ENCODE measurements at regions not wholly inside any gene's neighbourhood (a gene's known extent, or its start where the extent isn't known, plus 50 kb on each side); places are given as distances from the start of the nearest gene placed in this dataset.

- no peak for ATAC-seq
- no peak for DNase-seq
These were observed 94.6 kb downstream of the ZPLD1 start for GRCh38 chr3:102529452-102529851.

DNA sequence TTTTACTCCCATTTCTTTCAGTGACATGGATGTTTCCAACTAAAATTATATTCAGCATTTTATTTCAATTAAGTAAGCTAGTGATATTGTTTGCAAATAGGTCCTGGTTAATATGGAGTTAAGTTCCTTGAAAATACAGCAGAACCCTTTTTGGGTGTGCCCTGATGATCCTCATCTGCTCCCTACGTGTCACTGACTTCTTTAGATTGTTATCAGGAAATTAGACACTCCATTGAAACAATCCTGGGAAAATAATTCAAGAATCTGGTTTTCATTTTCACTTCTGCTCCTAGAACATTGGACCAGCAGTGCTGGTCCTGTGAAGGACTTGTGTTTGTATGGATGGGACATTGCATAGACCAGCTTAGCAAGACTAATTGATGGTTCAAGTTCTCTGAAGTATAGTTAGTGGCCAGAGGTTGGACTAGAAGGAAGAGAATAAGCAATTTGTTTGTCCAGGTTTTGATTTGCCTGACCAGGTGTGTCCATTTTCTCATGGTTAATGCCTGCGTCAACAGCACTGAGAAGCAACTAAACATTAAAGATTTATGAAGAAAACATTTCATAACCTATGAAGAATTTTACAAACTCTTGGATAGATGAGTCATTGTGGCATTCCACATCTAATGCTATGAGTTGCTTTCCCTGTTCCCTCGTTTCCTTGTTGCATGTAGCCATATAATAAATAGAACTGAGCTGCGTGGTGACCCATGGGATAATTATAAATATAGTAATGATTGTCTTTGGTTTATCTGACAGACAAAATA, 95.8 kb downstream of the ZPLD1 start:
- no peak for ATAC-seq
- no peak for DNase-seq

DNA sequence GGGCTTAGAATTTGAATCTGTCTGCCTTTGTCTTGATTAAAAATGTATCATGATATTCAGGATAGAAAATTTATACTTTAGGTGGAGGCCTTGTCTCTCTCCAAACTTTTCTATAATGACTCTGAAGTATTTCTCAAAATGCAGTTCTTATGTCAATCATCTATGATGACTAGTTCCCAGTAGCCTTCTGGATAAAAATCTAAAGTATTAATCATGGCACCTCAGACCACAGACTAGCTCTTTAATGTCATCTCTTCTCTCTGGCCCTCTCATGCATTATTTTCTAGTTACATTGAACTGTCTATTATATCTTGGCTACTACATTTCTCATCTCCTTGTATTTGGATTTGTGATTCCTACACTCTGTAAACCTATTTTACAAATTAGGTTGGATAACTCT, 96.9 kb downstream of the ZPLD1 start:
- DNase-seq (no peak), ATAC-seq (no peak)

- ATAC-seq (peak; percentile 40), DNase-seq (no peak)
These were observed 98.1 kb downstream of the ZPLD1 start for GRCh38 chr3:102532901-102533300.

DNA sequence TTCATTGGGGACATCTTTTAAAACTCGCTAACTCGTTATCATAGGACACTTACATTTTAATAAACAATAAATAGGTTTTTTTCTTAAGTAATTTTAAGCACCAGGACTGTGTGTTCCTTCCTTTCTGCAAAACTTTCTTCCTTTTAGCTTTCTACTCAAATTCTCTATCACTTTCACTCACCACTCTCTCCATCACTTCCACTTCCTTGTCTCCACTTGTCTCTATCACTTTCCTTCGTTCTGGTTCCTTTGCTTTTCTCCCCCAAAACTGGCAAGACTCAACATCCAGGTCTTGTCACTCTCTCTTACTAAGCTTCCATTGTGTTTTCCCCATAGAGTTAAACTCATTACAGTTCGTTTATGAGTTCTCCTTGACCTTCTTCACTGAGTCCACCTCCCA, 99.0 kb downstream of the ZPLD1 start:
- no peak for DNase-seq
- ATAC-seq, result no peak

DNA sequence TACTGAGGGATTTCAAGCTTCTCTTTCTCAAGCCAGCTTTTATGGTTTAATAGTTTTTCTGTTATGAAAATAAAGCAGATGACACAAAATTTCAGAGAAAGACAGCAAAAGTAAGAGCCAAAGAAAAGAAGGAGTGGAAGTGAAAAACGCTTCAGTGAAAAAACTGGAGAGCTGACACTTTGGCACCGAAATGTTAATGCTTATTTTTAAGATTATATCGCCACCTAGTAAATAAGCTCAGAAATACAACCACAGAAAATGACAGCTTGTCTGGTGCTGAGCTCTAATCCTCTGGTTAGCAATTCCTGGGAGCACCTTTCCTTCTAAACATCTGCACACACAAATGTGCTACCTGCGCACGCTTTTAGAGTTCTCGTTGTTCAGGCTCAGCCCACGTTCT, 101.6 kb downstream of the ZPLD1 start:
- DNase-seq (no peak), ATAC-seq (no peak)

DNA sequence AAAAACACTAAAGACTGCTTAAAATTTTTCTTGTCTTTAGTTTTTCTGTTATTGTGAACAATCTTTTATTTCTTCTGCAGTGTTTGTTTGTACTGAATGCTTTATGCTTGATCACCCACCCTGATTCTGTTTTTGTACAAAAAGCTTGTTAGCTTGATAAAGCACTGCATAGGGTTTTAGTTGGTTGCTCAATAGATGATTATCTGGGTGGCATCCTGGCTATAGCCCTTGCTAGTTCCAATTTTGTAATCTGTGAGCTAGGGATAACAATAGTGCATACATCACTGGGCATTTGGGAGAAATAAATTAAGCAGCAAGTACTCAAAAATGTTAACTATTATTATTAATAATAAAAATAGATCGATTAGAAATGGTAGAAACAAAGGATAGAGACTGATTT, 102.3 kb downstream of the ZPLD1 start:
- ATAC-seq, result no peak
- DNase-seq, result no peak

DNA sequence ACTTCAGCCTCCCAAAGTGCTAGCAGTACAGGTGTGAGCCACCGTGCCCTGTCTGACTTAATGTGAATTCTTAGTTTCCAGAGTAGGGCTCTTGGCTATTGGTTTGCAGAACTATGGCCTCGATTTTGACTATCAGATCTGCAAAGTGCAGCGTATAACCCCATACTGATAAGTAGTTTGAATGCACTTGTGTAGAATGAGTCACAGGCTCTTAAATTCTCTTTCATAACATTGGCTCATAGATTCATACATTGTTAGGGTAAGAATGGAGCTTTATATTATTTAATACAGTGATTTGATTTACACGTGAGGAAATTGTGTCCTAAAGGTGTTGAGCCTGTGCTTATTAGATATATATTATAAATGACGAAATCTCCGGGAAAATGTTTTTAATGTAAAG, 109.9 kb downstream of the ZPLD1 start:
- DNase-seq, result no peak
- no peak for ATAC-seq

GRCh38 chr3:102545276-102545675, 110.5 kb downstream of the ZPLD1 start:
- ATAC-seq (no peak), DNase-seq (no peak)

DNA sequence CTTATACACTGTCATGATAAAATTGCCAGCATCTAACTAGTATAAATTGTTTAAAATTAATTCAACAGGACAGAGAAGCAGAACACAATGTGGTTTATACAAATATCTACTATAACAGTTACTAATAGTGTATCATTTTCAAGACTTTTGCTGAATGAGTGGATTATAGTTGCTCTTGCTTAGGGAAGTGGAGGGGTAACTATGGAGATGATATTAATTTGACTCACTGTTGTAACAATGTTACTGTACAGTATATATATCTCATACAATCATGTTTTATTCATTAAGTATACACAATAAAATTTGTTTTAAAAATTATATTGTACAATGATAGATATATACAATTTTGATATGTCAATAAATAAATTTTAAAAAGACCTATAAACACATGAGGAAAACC, 119.1 kb downstream of the ZPLD1 start:
- DNase-seq (no peak), ATAC-seq (no peak)

- DNase-seq, result no peak
- ATAC-seq, result no peak
These were observed 135.7 kb downstream of the ZPLD1 start for GRCh38 chr3:102570511-102570910.

- DNase-seq (no peak), ATAC-seq (no peak)
These were observed 136.2 kb downstream of the ZPLD1 start for GRCh38 chr3:102571006-102571405.

- DNase-seq, result no peak
These were observed 137.0 kb downstream of the ZPLD1 start for GRCh38 chr3:102571720-102572384.

GRCh38 chr3:102573483-102574028, 138.7 kb downstream of the ZPLD1 start:
- no peak for ATAC-seq

More at GRCh38 chr3:102571720-102572384, 137.0 kb downstream of the ZPLD1 start:
- no peak for ATAC-seq

DNA sequence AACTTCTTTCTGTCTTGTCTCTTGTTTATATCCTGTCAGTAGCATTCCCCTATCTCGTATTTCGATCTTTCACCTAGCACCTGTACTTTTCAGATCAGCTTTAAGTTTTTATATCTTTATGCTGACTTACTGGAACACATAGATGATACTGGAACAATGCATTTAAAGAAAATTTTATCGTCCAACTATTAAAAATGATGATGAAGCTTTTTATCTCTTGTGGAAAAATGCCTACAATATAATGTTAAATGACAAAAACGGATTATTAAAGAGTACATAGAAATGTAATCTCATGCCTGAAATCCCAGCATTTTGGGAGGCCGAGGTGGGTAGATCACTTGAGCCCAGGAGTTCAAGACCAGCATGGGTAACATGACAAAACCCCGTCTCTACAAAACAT, 139.5 kb downstream of the ZPLD1 start:
- no peak for DNase-seq
- no peak for ATAC-seq

More at GRCh38 chr3:102573483-102574028, 138.7 kb downstream of the ZPLD1 start:
- DNase-seq, result no peak

- ATAC-seq (no peak), DNase-seq (no peak)
These were observed 141.8 kb downstream of the ZPLD1 start for GRCh38 chr3:102576651-102577050.

DNA sequence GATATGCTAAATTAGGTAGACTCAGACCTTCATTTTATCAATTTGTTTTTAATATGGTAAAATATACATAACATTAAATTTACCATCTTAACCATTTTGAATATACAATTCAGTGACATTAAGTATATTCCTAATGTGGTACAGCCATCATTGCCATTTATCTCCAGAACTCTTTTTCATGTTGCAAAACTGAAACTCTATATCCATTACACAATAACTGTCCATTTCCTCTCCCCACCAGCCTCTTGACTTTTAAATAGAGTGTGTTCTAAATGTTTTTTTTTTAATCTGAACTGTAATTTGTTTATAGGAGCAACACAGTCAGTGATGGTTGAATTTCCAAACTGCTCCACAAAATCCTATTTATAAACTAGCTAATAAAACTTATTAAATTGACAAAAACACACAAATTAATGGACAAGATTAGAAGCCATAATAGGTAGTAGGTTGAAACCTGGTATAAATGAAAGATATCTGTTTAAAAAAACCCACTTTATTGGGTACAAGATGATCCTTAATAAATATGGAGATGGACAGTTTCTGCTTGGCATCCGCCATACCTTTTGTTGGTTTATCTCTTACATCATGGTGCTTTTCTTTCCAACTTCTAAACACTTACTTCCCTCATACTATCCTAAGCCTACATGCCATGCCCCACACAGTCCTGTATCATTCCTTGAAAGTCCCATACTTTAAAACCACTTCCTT, 142.4 kb downstream of the ZPLD1 start:
- DNase-seq (no peak), ATAC-seq (no peak)

DNA sequence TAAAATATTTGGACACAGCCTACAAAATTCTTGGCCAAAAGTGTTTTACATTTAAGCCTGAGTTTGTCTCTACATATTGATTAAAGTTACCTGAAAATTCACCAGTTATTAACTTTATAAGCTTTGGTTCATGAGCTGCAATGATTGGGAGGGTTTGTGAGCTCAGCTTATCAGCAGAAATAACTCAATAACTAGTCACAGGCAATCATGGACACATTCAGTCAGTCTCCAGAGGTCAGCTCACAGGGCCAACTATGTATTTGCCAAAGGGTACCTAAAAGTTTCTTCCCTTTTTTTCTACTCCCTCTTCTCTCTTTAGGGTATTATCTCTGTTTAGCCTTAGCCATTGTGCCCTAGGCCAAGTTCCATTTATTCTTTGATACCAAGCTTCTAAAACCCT, 145.9 kb downstream of the ZPLD1 start:
- ATAC-seq, result no peak
- DNase-seq, result no peak

DNA sequence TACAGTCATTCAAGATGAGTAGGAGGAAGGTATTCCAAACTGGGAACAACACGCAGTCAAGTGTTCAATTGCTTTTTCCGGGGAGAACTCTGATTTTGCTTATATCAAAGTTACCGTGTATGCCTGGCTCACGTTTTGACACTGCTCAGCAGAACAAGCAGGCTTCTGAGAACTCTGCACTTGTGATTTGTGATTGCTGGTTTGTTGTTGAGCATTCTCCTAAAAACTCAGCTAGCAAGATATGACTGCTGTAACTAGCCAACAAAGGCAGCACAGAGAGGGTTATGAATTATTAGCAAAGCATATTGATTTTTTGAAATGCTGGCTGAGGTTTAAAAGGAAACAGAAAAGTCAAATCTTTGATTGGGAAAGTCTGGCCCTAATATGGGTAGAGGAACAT, 151.7 kb downstream of the ZPLD1 start:
- DNase-seq (no peak), ATAC-seq (no peak)

DNA sequence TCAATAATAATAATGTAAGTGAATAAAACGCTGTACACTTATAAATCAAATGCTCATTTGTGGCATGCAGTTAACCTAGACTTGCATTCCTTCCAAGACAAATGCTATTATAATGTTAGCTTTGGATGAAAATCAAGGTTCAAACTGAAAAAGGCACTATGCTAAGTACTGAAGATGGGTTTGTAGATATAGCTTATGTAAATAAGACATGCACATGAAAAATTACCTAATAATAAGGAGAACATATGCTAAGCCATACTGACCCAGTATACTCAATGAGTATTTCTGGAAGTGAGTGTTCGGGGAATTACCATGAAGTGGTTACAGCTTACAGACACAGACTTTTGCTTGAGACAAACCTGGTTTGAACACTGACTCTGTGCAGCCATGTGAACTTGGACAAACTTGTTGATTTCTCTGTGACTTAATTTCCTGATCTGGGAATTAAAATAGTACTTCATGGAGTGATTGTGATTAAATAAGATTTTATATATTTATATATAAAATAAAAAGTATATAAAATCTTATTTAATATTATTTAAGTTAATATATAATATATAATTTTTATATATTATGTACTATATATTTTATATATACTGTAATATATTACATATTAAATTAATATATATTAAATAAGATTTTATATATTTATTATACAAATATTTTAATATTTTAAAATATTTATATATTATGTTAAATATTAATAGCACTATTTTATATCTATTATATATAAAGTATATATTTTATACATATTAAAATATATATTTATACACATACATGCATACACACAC, 159.2 kb downstream of the ZPLD1 start:
- no peak for ATAC-seq
- DNase-seq, result no peak

GRCh38 chr3:102595057-102595456, 160.2 kb downstream of the ZPLD1 start:
- no peak for ATAC-seq
- no peak for DNase-seq
